Activated T-cell treated with anti-CD3 and anti-CD28 coated beads, Interleukin-2, amount 50 U/mL, for 4 hours (primary cell): ENCODE measurements at regions not wholly inside any gene's neighbourhood (a gene's known extent, or its start where the extent isn't known, plus 50 kb on each side); places are given as distances from the start of the nearest gene placed in this dataset.

Experiments used
- ATAC-seq, 2 donors: fragments of 200-7000 bp; cut with Tn5 transposase; one replicate each; pipeline ENCODE4 v1.10.0; 2021
- DNase-seq: peaks from one replicate; pipeline ENCODE4 v3.0.0-alpha.2; 2020
- H3K27me3 Mint-ChIP-seq: one replicate; pipeline ENCODE4 v1.8.0; 2021; ENCODE audit warnings: low read depth, mixed read lengths
- H3K36me3 Mint-ChIP-seq: one replicate; pipeline ENCODE4 v1.8.0; 2022; ENCODE audit warnings: mixed read lengths; ENCODE audit not compliant: insufficient read depth
- H3K4me1 Mint-ChIP-seq: one replicate; pipeline ENCODE4 v1.8.0; 2021; ENCODE audit warnings: low read depth, mixed read lengths
- H3K4me3 Mint-ChIP-seq: one replicate; pipeline ENCODE4 v1.8.0; 2021; ENCODE audit warnings: mild to moderate bottlenecking, moderate library complexity, mixed read lengths
- H3K9me3 Mint-ChIP-seq: one replicate; pipeline ENCODE4 v1.8.0; 2021; ENCODE audit warnings: mixed read lengths

DNA sequence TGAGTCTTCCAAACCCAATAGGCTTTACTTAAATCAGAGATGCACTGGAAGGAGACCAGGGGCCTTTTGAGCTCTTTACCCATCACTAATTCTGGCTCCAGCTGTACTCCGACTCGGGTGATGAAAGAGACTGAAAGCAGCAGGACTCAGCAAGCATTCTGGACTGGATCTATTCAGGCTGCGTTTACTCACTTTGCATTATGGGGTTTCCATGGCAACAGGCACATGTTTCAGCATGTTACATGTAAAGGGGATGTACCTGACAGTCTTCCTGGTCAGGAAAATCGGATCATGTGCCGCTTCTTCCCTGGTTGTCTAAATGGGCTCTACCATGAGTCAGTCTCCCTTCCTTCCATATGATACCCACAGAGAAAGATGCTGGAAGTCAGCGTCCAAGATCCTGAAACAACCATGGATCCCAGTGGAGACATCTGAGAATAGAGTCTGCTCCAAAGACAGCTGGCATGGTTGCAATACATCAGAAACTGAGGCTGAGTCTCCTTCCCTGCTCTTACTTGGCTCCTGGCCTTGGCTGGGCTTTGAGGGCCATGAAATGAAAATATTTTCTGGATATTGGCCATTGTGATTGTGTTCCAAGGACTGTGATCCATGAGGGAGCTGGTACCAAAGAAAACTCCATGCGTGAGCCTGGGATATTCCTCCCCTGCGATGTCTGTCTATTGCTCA, 102.5 kb upstream of the TNC start:
- H3K9me3 Mint-ChIP-seq, result no peaks in the 10 kb centered on the region
- no peaks in the 10 kb centered on the region for H3K36me3 Mint-ChIP-seq
- no peak for DNase-seq
- peaks cover 17% of the 10 kb centered on the region for H3K27me3 Mint-ChIP-seq
- no peak overlapping the region for H3K4me3 Mint-ChIP-seq
- ATAC-seq, result no peak
- H3K4me1 Mint-ChIP-seq, result no peaks in the 10 kb centered on the region

DNA sequence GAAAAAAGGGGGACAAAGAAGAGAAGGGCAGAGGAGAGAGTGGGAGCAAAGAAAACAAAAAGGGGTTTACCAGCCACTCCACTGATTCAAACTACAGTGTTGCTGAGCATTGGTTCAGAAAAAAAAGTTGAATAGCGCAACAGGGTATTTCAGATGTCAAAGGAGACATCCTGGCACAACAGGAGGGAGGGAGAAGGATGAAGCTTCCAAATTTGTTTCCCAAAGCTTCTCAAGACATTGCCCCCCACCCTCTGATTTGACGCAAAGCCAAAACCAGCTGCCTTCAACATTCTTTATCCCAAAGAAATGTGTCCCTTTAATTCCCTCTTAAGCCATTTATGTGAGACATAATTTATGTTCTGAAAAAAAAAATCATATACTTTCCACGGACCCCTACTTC, 105.5 kb upstream of the TNC start:
- H3K36me3 Mint-ChIP-seq, result no peaks in the 10 kb centered on the region
- H3K27me3 Mint-ChIP-seq, result peaks cover 11% of the 10 kb centered on the region
- no peak overlapping the region for H3K4me3 Mint-ChIP-seq
- no peak for ATAC-seq
- DNase-seq, result no peak
- no peaks in the 10 kb centered on the region for H3K4me1 Mint-ChIP-seq
- no peaks in the 10 kb centered on the region for H3K9me3 Mint-ChIP-seq

DNA sequence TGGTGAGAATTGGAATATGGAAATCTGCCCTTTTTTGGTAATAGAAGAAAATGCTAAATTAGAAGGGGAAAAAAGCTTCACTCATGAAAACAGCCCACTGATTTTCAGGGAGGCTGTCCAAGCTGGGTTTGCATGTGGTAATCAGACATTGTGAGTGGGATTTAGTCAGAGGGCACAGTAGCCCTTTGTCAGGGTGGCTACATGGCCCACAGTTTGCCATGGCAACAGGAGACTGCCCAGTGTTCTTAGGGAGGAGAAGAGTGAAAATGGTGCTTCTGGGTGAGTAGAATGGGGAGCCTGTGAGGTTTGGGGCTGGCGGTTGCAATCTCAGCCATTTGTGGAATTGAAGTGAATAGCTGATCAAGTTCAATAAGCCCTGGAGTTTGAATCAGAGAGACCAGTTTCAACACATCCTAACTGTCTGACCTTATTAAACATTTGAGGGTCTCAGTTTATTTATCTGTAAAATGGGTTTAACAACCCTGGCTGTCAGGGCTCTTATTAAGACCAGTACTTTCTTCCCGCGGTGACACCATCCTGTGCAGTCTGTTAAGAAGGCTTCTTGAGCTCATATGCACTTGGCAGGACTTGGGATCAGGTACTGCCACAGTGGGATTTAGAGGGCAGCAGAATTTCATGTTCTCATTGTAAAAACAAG, 107.6 kb upstream of the TNC start:
- no peaks in the 10 kb centered on the region for H3K9me3 Mint-ChIP-seq
- H3K4me3 Mint-ChIP-seq, result no peak overlapping the region
- DNase-seq, result no peak
- peaks cover 7% of the 10 kb centered on the region for H3K27me3 Mint-ChIP-seq
- H3K36me3 Mint-ChIP-seq, result no peaks in the 10 kb centered on the region
- H3K4me1 Mint-ChIP-seq, result no peaks in the 10 kb centered on the region
- no peak for ATAC-seq

DNA sequence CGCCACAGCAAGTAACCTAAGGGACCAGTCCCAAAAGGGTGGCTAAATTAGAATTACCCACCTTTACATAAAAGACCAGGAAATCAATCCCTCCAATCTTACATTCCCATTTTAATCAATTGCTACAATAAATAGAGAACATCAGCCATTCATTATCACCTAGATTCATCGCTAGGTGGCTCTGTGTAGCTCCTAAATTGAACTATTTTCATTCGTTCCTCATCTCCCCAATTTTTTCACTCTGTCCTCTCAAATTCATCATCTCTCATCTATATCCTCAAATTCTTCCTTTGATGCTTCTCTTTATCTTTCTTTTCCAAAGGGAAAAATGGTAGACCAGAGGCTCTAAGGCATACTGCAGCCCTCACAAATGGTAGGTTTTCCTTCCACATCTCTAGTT, 108.2 kb upstream of the TNC start:
- ATAC-seq (no peak), DNase-seq (no peak)
- Mint-ChIP-seq H3K4me3 (no peak overlapping the region), H3K4me1 (no peaks in the 10 kb centered on the region), H3K9me3 (no peaks in the 10 kb centered on the region), H3K27me3 (peaks cover 6% of the 10 kb centered on the region), H3K36me3 (no peaks in the 10 kb centered on the region)

DNA sequence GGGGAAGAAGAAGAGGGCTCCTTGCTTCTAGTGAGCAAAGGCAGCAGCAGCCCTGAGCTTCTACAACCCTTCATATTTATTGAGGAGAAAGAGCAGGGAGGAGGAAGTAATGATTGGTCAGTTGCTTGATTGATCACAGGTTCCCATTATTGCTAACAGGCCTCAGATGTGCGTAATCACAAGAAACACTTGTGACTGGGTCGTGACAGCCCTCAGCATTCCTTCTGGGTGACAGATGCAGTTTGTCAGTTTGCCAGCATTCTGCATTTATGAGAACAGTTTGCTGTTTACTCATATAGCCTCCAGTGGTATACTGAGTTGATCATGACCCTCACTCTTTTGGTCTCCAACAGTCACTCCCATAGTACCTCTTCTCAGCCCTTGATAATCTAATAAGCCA, 111.5 kb upstream of the TNC start:
- ATAC-seq (no peak), DNase-seq (no peak)
- no peaks in the 10 kb centered on the region for H3K9me3 Mint-ChIP-seq
- no peaks in the 10 kb centered on the region for H3K36me3 Mint-ChIP-seq
- H3K4me3 Mint-ChIP-seq, result no peak overlapping the region
- no peaks in the 10 kb centered on the region for H3K4me1 Mint-ChIP-seq
- H3K27me3 Mint-ChIP-seq, result peaks cover 8% of the 10 kb centered on the region

DNA sequence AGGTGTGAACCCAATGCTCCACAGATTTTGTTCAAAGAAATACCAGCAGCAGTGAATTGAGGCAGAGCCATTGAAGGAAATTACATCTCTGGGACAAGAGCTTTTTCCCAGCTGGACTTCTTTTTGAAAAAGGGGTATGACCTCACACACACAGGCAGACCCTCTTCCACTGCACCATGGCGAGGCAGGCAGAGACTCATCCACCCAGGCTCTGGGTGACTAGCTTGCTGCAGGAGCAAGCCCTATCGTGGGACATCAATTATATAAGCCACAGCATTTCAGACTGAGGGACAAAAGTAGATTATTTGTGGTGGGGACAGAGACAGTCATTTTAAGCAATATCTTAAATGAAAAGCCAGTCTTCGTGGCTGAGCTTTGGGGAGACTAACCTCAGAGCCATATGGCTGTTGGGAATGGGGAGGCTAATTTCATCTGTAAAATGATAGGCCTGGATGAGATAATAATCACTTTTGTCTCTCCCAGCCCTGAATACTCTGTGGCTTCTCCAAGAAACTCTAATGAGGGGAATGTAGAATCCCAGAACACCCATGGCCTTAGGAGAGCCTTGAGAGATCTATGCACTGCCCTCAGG, 113.1 kb upstream of the TNC start:
- H3K4me1 Mint-ChIP-seq, result no peaks in the 10 kb centered on the region
- no peak overlapping the region for H3K4me3 Mint-ChIP-seq
- H3K36me3 Mint-ChIP-seq, result no peaks in the 10 kb centered on the region
- DNase-seq (no peak), ATAC-seq (no peak)
- H3K27me3 Mint-ChIP-seq, result peaks cover 12% of the 10 kb centered on the region
- no peaks in the 10 kb centered on the region for H3K9me3 Mint-ChIP-seq

DNA sequence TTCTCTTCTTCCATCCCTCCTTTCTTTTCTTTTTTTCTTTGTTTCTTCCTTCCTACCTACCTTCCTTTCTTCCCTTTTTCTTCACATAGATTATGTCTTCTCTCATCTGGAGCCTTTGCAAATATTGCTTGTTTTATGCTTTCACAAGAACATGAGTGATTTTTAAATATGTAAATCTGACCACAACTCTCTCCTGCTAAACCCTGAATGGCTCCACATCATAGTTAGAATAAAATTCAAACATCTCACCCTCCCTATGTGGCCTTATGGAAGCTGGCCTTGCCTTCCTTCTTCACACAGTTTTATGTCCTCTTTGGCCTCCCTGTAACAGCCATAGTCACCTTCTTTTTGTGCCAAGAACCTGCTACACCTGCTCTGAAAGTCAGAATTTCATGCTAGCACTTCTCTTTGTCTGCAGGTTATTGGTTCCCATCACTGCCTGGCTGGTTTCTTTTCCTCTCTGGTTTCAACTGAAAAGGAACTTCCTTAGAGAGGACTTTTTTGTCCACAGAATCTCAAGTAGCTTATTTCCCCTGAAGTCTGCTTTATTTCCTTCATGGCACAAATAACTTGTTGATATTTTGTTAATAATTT, 114.3 kb upstream of the TNC start:
- DNase-seq (no peak), ATAC-seq (no peak)
- Mint-ChIP-seq H3K4me1 (no peaks in the 10 kb centered on the region), H3K36me3 (no peaks in the 10 kb centered on the region), H3K27me3 (peaks cover 20% of the 10 kb centered on the region), H3K9me3 (no peaks in the 10 kb centered on the region), H3K4me3 (no peak overlapping the region)

DNA sequence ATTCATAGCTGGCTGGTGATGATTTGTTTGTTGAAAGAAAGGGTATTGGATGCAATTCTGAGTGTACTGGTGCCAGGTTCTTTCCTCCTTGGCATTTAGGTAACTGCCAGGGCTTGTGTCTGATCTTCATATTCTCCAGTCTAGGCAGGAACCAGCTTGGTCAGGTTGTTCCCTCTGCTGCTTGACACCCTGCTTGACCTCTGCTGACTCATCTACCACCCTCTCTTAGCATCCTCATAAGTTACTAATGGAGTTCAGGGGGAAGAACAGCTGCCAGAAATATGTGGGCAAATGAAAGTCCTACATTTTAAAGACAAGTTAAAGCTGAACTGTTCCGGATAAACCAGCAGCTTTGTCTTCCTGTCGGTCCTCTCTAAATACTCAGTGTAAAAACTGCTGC, 116.1 kb upstream of the TNC start:
- H3K4me3 Mint-ChIP-seq, result no peak overlapping the region
- peaks cover 22% of the 10 kb centered on the region for H3K27me3 Mint-ChIP-seq
- no peaks in the 10 kb centered on the region for H3K9me3 Mint-ChIP-seq
- no peaks in the 10 kb centered on the region for H3K4me1 Mint-ChIP-seq
- no peak for DNase-seq
- H3K36me3 Mint-ChIP-seq, result no peaks in the 10 kb centered on the region
- no peak for ATAC-seq

DNA sequence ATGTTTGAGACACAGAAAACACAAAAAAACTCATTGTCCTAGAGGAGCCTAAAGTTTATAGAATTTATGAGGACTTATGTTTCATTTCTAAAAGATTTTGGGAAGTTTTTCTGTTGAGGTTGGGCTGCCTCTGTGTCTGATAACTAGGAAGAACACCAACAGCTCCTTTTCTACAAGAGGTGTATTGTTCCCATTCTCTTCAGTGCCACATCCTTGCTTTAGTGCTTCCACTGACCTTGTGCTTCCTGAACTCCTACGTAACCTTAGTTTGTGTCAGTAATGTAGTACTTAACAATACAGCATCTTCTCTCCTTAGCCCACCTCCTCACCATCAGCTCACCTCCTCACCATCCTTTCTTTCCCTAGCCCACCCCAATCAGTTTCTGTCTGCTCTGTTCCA, 117.3 kb upstream of the TNC start:
- H3K36me3 Mint-ChIP-seq, result no peaks in the 10 kb centered on the region
- no peak overlapping the region for H3K4me3 Mint-ChIP-seq
- H3K27me3 Mint-ChIP-seq, result peaks cover 24% of the 10 kb centered on the region
- H3K9me3 Mint-ChIP-seq, result no peaks in the 10 kb centered on the region
- DNase-seq (no peak), ATAC-seq (no peak)
- no peaks in the 10 kb centered on the region for H3K4me1 Mint-ChIP-seq

DNA sequence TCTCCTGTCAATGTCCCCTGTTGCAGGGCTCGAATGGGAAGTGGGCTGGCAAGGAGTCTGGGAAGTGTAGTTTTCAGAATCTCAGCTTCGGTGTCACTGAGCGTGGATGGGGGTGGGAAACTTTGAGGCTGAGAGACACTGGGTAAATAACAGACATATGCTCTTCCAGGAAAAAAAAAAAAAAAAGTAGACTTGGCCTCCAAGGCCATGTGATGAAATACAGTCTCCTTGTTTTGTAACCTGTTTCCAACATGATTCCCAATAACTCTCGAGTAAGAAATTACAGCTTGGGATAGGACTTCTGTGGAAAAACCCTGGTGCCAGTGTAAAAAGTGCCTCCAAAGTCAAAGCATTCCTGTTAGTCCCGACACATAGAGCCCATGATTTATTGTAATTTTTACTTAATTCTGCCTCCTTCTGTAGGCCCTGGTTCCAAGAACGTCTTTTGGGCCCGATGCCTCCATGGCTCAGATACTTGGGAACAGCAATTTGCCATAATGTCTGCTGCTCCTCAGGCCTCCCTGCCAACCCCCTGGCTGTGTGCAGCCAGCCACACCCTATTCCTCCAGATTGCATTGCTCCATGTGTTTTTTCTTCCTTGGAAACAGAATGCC, 119.5 kb upstream of the TNC start:
- ATAC-seq (no peak), DNase-seq (no peak)
- H3K4me3 Mint-ChIP-seq, result no peak overlapping the region
- H3K27me3 Mint-ChIP-seq, result peaks cover 25% of the 10 kb centered on the region
- H3K36me3 Mint-ChIP-seq, result no peaks in the 10 kb centered on the region
- H3K9me3 Mint-ChIP-seq, result no peaks in the 10 kb centered on the region
- H3K4me1 Mint-ChIP-seq, result no peaks in the 10 kb centered on the region

DNA sequence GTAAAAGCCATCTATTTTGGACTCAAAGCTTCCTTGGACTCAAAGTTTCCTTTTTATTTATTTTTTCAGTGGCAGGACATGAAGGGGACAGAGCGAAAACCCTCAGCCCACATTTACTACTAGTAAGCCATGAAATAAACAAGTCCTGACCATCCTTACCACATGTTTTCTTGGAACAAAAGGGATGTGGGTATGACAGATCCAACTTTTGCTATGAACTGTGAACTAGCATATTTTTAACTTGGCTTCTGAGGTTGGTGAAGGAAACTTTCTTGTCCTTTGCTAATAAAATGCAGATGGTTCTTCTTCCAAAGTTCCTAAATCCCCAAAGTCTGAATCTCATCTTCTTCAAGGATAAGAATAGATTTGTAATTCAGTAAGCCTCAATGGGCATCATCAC, 122.7 kb upstream of the TNC start:
- no peak for DNase-seq
- Mint-ChIP-seq H3K4me3 (no peak overlapping the region), H3K9me3 (no peaks in the 10 kb centered on the region), H3K27me3 (peaks cover 20% of the 10 kb centered on the region), H3K36me3 (no peaks in the 10 kb centered on the region), H3K4me1 (no peaks in the 10 kb centered on the region)
- no peak for ATAC-seq

DNA sequence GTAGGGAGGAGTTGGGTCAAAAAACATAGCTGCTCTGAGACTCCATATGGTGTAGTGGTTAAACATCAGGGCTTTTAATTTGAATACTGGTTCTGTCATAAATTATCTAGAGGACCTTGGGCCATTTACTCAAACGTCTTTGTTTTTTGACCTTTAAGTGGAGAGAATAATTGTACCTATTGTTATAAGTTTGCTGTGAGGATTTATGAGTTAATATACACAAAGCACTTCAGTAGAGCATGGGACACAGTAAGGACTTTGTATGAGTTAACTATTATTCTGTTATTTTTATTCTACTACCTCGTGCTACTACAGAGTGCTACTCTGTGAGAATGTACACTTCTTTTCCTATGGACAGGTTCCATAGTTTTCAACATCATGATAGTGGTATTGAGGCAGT, 123.7 kb upstream of the TNC start:
- ATAC-seq, result no peak
- Mint-ChIP-seq H3K4me1 (no peaks in the 10 kb centered on the region), H3K27me3 (peaks cover 15% of the 10 kb centered on the region), H3K36me3 (no peaks in the 10 kb centered on the region), H3K9me3 (no peaks in the 10 kb centered on the region), H3K4me3 (no peak overlapping the region)
- DNase-seq, result no peak

DNA sequence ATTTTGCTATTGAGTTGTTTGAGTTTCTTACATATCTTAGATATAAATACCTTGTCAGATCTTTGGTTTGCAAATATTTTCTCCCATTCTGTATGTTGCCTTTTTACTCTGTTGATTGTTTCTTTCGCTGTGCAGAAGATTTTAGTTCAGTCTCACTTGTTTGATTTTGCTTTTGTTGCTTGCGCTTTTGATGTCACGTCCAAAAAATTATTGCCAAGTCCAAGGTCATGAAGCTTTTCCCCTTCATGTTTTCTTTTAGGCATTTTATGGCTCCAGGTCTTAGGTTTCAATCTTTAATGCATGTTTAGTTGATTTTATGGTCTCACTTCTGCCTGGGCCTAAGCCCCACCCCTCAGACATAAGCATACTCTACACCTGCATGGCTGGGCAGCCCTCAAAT, 131.5 kb upstream of the TNC start:
- H3K9me3 Mint-ChIP-seq, result peaks cover 3% of the 10 kb centered on the region
- H3K36me3 Mint-ChIP-seq, result no peaks in the 10 kb centered on the region
- ATAC-seq, result no peak
- no peak overlapping the region for H3K4me3 Mint-ChIP-seq
- DNase-seq, result no peak
- no peaks in the 10 kb centered on the region for H3K4me1 Mint-ChIP-seq
- peaks cover 3% of the 10 kb centered on the region for H3K27me3 Mint-ChIP-seq

DNA sequence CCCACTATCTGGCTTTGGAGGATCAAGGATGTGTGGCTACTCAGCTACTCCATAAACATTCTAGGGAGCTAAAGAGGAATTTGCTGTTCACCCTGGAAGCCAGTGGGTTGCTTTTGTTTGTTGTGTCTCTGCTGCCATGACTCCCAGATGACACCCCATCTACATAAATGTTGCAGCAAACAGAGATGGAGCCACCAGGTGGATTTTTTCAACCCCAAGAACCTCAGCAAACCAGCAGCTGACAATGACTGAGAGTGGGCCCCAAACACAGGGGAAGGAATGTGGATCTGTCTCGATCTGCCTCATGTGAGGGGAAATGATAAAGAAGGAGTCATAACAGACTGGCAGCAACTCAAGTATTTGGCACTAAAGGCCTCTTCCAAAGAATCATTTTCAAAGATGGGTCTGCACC, 132.7 kb upstream of the TNC start:
- Mint-ChIP-seq H3K36me3 (no peaks in the 10 kb centered on the region), H3K4me1 (no peaks in the 10 kb centered on the region), H3K27me3 (peaks cover 10% of the 10 kb centered on the region), H3K4me3 (no peak overlapping the region), H3K9me3 (peaks cover 3% of the 10 kb centered on the region)
- no peak for ATAC-seq
- no peak for DNase-seq
